Gastrocnemius medialis (tissue), 4 donors: ENCODE measurements at regions not wholly inside any gene's neighbourhood (a gene's known extent, or its start where the extent isn't known, plus 50 kb on each side); places are given as distances from the start of the nearest gene placed in this dataset.

Source experiments
- POLR2A ChIP-seq, 2 donors: fragments of 450-650 bp; IDR thresholded peaks; one replicate each; pipeline ENCODE4 v1.6.1; 2017; ENCODE audit warnings: antibody characterized with exemption in 2 of 2, mild to moderate bottlenecking in 2 of 2, moderate library complexity in 2 of 2
- TF ChIP-seq, protein P1 (sequence below), 5 experiments: fragments of 450-650 bp in 3 of 5; fragments of 200-600 bp in 2 of 5; sonication (generic) in 2 of 5; IDR thresholded peaks in 4 of 5; conservative IDR thresholded peaks in 1 of 5; 1 replicate in 4 of 5; 2 replicates in 1 of 5; pipeline ENCODE4 v1.5.1; 2016 to 2019; ENCODE audit warnings: antibody characterized with exemption in 5 of 5, mild to moderate bottlenecking in 3 of 5, moderate library complexity in 3 of 5

DNA sequence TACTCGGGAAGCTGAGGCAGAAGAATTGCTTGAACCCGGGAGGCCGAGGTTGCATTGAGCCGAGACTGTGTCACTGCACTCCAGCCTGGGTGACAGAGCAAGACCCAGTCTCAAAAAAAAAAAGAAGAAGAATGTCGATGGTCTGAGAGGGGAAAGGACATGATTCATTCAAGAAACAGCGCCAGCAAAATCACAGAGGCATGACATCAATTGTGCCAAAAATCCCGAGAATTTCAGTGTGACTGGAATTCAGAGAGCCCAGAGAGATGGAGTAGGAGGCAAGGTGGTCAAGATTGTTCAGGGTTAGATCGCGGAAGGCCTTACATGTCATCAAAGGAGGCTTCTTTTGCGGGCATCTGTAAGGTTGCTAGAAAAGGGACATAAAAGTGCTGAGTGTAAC, 483.3 kb downstream of the VRK1 start:
- TF ChIP-seq, protein P1, sequence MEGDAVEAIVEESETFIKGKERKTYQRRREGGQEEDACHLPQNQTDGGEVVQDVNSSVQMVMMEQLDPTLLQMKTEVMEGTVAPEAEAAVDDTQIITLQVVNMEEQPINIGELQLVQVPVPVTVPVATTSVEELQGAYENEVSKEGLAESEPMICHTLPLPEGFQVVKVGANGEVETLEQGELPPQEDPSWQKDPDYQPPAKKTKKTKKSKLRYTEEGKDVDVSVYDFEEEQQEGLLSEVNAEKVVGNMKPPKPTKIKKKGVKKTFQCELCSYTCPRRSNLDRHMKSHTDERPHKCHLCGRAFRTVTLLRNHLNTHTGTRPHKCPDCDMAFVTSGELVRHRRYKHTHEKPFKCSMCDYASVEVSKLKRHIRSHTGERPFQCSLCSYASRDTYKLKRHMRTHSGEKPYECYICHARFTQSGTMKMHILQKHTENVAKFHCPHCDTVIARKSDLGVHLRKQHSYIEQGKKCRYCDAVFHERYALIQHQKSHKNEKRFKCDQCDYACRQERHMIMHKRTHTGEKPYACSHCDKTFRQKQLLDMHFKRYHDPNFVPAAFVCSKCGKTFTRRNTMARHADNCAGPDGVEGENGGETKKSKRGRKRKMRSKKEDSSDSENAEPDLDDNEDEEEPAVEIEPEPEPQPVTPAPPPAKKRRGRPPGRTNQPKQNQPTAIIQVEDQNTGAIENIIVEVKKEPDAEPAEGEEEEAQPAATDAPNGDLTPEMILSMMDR (IDR thresholded peaks at IDR 0.05 in 4 of 5, conservative IDR thresholded peaks at IDR 0.05 in 1 of 5): no peak
- no peak for TF ChIP-seq POLR2A (IDR thresholded peaks at IDR 0.05)
